ENCODE measurements at regions not wholly inside any gene's neighbourhood (a gene's known extent, or its start where the extent isn't known, plus 50 kb on each side); places are given as distances from the start of the nearest gene placed in this dataset.

DNA sequence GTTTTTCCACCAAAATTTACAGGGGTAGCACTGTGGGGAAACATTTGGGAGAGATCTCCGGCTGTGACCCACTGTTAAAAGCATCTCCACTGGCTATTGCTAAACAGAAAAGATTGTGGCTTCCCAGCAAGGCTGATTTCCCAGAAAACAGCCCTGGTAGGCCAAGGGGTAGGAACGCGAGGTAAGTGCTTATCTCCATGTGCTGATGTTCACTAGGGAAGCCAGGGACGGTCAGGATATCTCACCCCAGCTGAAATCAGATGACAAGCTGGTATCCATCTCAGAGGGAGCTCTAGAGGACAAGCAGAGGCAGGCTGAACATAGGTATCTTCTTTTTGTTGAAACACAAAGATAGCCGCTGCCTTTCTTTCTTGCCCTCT lies 63.6 kb downstream of the MIS18A start (continued):
- TF ChIP-seq ZNF462 (CRISPR knock-in tag; IDR thresholded peaks at IDR 0.05): no peak
- no peak for TF ChIP-seq EZH2phosphoT487 (IDR thresholded peaks at IDR 0.05; ENCODE audit: unreplicated experiment)
- no peak for TF ChIP-seq EZH2 (IDR thresholded peaks at IDR 0.05; ENCODE audit: low read depth, unreplicated experiment)

- no peaks in the 10 kb centered on the region for H4K20me1 ChIP-seq (replicated peaks; ENCODE audit: insufficient read depth)
- H3K4me2 ChIP-seq: no peak overlapping the region
- H2AFZ ChIP-seq: no peak overlapping the region
- H3K27ac ChIP-seq (ENCODE audit: low read depth): no peak overlapping the region
- H3K27ac Mint-ChIP-seq: no peak overlapping the region
- TF ChIP-seq CREB1 (CRISPR knock-in tag; IDR thresholded peaks at IDR 0.05; ENCODE audit: low read depth): no peak
- no peak overlapping the region for H3K4me3 ChIP-seq
- no peaks in the 10 kb centered on the region for H3K36me3 Mint-ChIP-seq (ENCODE audit: low read depth)
- H3K9me3 Mint-ChIP-seq: peaks cover 3% of the 10 kb centered on the region; the same call in 2 of the 3 replicates
- H3K36me3 ChIP-seq (ENCODE audit: insufficient read depth): no peaks in the 10 kb centered on the region
- H3K4me1 ChIP-seq (ENCODE audit: insufficient read depth): no peaks in the 10 kb centered on the region
- H3F3A ChIP-seq (replicated peaks; ENCODE audit: low read depth): no peaks in the 10 kb centered on the region
- DNase-seq (ENCODE audit: low spot score) (no peak), ATAC-seq (no peak; the same call in 2 of the 3 replicates)
- H3K9me2 ChIP-seq (ENCODE audit: insufficient read depth): no peaks in the 10 kb centered on the region
- peaks cover 4% of the 10 kb centered on the region for H3K27me3 Mint-ChIP-seq (ENCODE audit: insufficient read depth, low read depth, poor library complexity)
- H3K4me3 Mint-ChIP-seq: no peak overlapping the region
- no peaks in the 10 kb centered on the region for H3K27me3 ChIP-seq (ENCODE audit: insufficient read depth)
- no peaks in the 10 kb centered on the region for H3K79me2 ChIP-seq (replicated peaks; ENCODE audit: insufficient read depth)
- H3K4me1 Mint-ChIP-seq: no peaks in the 10 kb centered on the region
Measured at GRCh38 chr21:32214654-32215305, 64.1 kb downstream of the MIS18A start.
